ENCODE measurements at regions not wholly inside any gene's neighbourhood (a gene's known extent, or its start where the extent isn't known, plus 50 kb on each side); places are given as distances from the start of the nearest gene placed in this dataset.

DNA sequence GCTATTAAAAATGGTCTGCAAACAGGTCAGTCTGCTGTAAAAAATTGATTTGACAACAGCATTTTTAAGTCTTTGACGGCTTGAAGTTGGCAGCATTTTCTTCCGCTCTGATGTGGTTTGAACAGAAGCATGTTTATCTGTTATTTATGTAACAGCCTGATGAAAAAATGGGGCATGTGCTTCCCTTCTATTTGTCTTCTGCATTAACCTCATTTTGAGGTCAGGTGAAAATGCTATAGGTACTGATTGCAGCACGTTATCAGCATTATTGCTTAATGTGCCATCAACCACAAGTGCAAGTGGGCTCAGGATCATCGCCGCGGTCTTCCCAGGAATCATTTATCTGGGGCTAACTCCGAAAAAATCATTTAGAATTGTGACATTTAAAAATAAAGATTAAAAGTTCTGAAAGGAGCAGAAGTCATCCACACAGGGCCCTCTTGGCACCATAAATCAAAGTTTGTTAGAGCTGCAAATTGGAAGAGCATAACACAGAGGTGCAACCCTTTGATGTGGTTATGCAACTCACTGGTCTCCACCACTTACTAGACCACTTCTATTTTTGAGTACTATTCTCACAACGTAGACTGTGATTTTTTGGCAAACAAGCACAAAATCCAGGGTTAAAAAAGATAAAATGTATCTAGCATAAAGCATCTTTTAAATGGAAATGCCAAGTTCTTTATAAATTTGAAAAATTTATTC, 307.7 kb downstream of the MDFIC start (continued):
- TF ChIP-seq CTBP2 (IDR thresholded peaks at IDR 0.05; ENCODE audit: borderline replicate concordance, insufficient read depth, insufficient read length, low read length): no peak
